HCT116 (cell line): ENCODE measurements at regions not wholly inside any gene's neighbourhood (a gene's known extent, or its start where the extent isn't known, plus 50 kb on each side); places are given as distances from the start of the nearest gene placed in this dataset.

ENCODE experiments used
- ATAC-seq: fragments of 200-7000 bp; cut with Tn5 transposase; 2 replicates; pipeline ENCODE4 v1.9.1; 2020; ENCODE audit warnings: mild to moderate bottlenecking, moderate library complexity
- BruUV-seq: library from RNA; stranded (reverse); fragments of 400-500 nt; replicated peaks from 2 replicates; lab custom pipeline; 2021; lab: Mats Ljungman, UMichigan
- CTCF ChIA-PET: fragments of 300-600 bp; sonication (Branson Sonifier 250); formaldehyde crosslinking; loops from one replicate; lab custom pipeline; 2021; ENCODE audit warnings: antibody characterized with exemption; lab: Charles Lee
- POLR2A ChIA-PET: fragments of 300-600, 350-600 bp; sonication (Branson Sonifier 250); formaldehyde crosslinking; loops from one replicate; lab custom pipeline; 2021; ENCODE audit warnings: antibody characterized with exemption; lab: Charles Lee
- RAD21 ChIA-PET, 2 experiments: fragments of 300-600 bp; sonication (Branson Sonifier 250); formaldehyde crosslinking; loops; one replicate each; lab custom pipeline; 2023; ENCODE audit warnings: low total read pairs in 2 of 2; ENCODE audit not compliant: uncharacterized antibody in 2 of 2, unreplicated experiment in 2 of 2, low non-redundant PET in 1 of 2; lab: Charles Lee
- DNase-seq: peaks from one replicate; pipeline ENCODE4 v3.0.0-alpha.2; 2010; ENCODE audit warnings: low read depth, low spot score
- H2AFZ ChIP-seq: fragments of 200-600 bp; shearing (Covaris generic), sonication (generic); 2 replicates; pipeline ENCODE4 v1.6.1; 2017; ENCODE audit warnings: low read depth, mixed run types, mixed read lengths, antibody characterized with exemption, low read length; ENCODE audit not compliant: poor library complexity, severe bottlenecking
- H3K27ac ChIP-seq: 2 replicates; pipeline ENCODE4 v1.5.1; 2012; ENCODE audit warnings: low read depth, low read length
- H3K27me3 ChIP-seq: fragments of 200-600 bp; sonication (generic); 2 replicates; pipeline ENCODE4 v1.6.1; 2016; ENCODE audit warnings: mixed run types, low read length, mixed read lengths; ENCODE audit not compliant: insufficient read depth
- H3K36me3 ChIP-seq, 2 experiments: fragments of 200-500 bp in 1 of 2; fragments of 200-600 bp in 1 of 2; sonication (Bioruptor generic) in 1 of 2; sonication (generic) in 1 of 2; 2 replicates each; pipeline versions ENCODE4 v1.5.1 to v1.6.1; 2014 to 2016; ENCODE audit warnings: low read length in 2 of 2, inconsistent platforms in 1 of 2, mixed read lengths in 1 of 2, mixed run types in 1 of 2; ENCODE audit not compliant: insufficient read depth in 2 of 2, control insufficient read depth in 1 of 2
- H3K4me1 ChIP-seq, 2 experiments: fragments of 200-600 bp in 1 of 2; sonication (generic) in 1 of 2; 2 replicates each; pipeline versions ENCODE4 v1.5.1 to v1.6.1; 2012 to 2017; ENCODE audit warnings: low read length in 2 of 2, inconsistent platforms in 1 of 2, mild to moderate bottlenecking in 1 of 2, mixed read lengths in 1 of 2, mixed run types in 1 of 2, moderate library complexity in 1 of 2; ENCODE audit not compliant: insufficient read depth in 2 of 2, control insufficient read depth in 1 of 2
- H3K4me2 ChIP-seq: fragments of 200-600 bp; sonication (generic); 2 replicates; pipeline ENCODE4 v1.6.1; 2017; ENCODE audit warnings: mixed run types, low read length, mixed read lengths
- H3K4me3 ChIP-seq, 2 experiments: fragments of 200-600 bp in 1 of 2; sonication (generic) in 1 of 2; replicated peaks in 1 of 2; 2 replicates each; pipeline ENCODE4 v1.5.1; 2011 to 2016; ENCODE audit warnings: low read length in 2 of 2, control low read depth in 1 of 2, low read depth in 1 of 2, mild to moderate bottlenecking in 1 of 2, mixed read lengths in 1 of 2, mixed run types in 1 of 2
- H3K79me2 ChIP-seq: fragments of 200-600 bp; sonication (generic); 2 replicates; pipeline ENCODE4 v1.6.1; 2017; ENCODE audit warnings: mild to moderate bottlenecking, mixed run types, low read length, moderate library complexity, mixed read lengths; ENCODE audit not compliant: insufficient read depth
- H3K9ac ChIP-seq: fragments of 200-600 bp; sonication (generic); 2 replicates; pipeline ENCODE4 v1.6.1; 2016; ENCODE audit warnings: low read length, mixed read lengths
- H3K9me2 ChIP-seq: fragments of 200-600 bp; sonication (generic), shearing (Covaris generic); 2 replicates; pipeline ENCODE4 v1.6.1; 2017; ENCODE audit warnings: mixed run types, mild to moderate bottlenecking, moderate library complexity; ENCODE audit not compliant: insufficient read depth
- H3K9me3 ChIP-seq, 2 experiments: fragments of 200-500 bp in 1 of 2; fragments of 200-600 bp in 1 of 2; sonication (Bioruptor generic) in 1 of 2; sonication (generic) in 1 of 2; 2 replicates each; pipeline ENCODE4 v1.6.1; 2014 to 2017; ENCODE audit warnings: low read length in 2 of 2, mixed read lengths in 2 of 2, inconsistent platforms in 1 of 2, low read depth in 1 of 2, mild to moderate bottlenecking in 1 of 2, mixed run types in 1 of 2, moderate library complexity in 1 of 2; ENCODE audit not compliant: control insufficient read depth in 1 of 2, insufficient read depth in 1 of 2
- H4K20me1 ChIP-seq: fragments of 200-600 bp; sonication (generic), shearing (Covaris generic); 2 replicates; pipeline ENCODE4 v1.6.1; 2017; ENCODE audit warnings: mixed run types, mild to moderate bottlenecking, moderate library complexity; ENCODE audit not compliant: insufficient read depth
- CEBPB ChIP-seq: IDR thresholded peaks from 2 replicates; pipeline ENCODE4 v1.6.1; 2012; ENCODE audit warnings: low read depth
- EZH2phosphoT487 ChIP-seq: fragments of 200-600 bp; IDR thresholded peaks from 2 replicates; pipeline ENCODE4 v1.6.1; 2018; ENCODE audit warnings: antibody characterized with exemption, borderline replicate concordance
- MAX ChIP-seq: IDR thresholded peaks from 2 replicates; pipeline ENCODE4 v1.6.1; 2012
- REST ChIP-seq: IDR thresholded peaks from 2 replicates; pipeline ENCODE4 v1.6.1; 2012; ENCODE audit warnings: low read depth
- SRF ChIP-seq: IDR thresholded peaks from 2 replicates; pipeline ENCODE4 v1.6.1; 2012; ENCODE audit warnings: low read depth
- TCF7L2 ChIP-seq: IDR thresholded peaks from 2 replicates; pipeline ENCODE4 v1.7.0; 2011; ENCODE audit warnings: borderline replicate concordance, inconsistent platforms; ENCODE audit not compliant: insufficient read depth, insufficient read length; ENCODE audit errors: extremely low read depth
- ZNF274 ChIP-seq: fragments of 200-500 bp; sonication (Bioruptor generic); IDR thresholded peaks from 2 replicates; pipeline ENCODE4 v1.6.1; 2014; ENCODE audit warnings: mild to moderate bottlenecking, low read depth, low read length, inconsistent platforms
- intact Hi-C: fragments of 100-400 bp; cut with micrococcal nuclease; formaldehyde crosslinking; loops from 2 replicates; pipeline ENCODE4 v1.10.0; 2022

DNA sequence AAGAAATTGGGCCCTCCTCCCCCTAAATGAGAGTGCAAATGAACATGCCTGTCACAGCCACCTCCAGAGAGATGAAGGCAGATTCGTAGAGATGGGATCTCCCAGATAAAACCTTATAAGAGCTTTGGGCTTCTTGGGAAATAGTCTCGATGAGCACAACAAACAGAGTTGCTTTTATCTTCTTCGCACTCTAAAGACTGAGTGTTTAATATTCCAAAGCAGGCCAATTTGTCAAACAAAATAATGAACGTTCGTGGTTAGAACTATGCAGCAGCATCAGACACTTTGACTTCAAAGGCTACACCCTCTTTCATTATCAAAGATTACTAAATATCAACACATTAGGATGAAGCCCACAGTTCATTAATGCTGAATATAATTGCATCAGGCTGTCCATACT is 256.2 kb downstream of the SKIDA1 start:
- BruUV-seq = no TSS peak
- Histone ChIP-seq H3K4me1 (peaks cover 15 to 21% of the 10 kb centered on the region in 2 experiments), H3K4me2 (no peak overlapping the region), H3K27ac (no peak overlapping the region), H3K79me2 (no peaks in the 10 kb centered on the region), H3K36me3 (no peaks in the 10 kb centered on the region), H3K9ac (no peak overlapping the region), H3K27me3 (no peaks in the 10 kb centered on the region), H2AFZ (no peak overlapping the region), H3K9me2 (no peaks in the 10 kb centered on the region), H4K20me1 (no peaks in the 10 kb centered on the region), H3K9me3 (no peaks in the 10 kb centered on the region), H3K4me3 (no peak overlapping the region)
- POLR2A ChIA-PET = interaction anchor here (0.7 kb wide), 1 partner anchor 190 kb away, joined by 3 read pairs; no protein-coding TSS in a partner anchor
- RAD21 ChIA-PET = interaction anchor here in 1 of 2 experiments (0.5 to 1.0 kb wide), 2 partner anchors 31 to 191 kb away, joined by 3 to 4 read pairs; no protein-coding TSS in a partner anchor
- ATAC-seq = no peak
- intact Hi-C loops = no loop called here
- TF ChIP-seq ZNF274 (no peak), MAX (no peak), SRF (no peak), TCF7L2 (no peak), REST (no peak), CEBPB (no peak), EZH2phosphoT487 (no peak)
- no peak for DNase-seq
- CTCF ChIA-PET = interaction anchor here (1.0 to 1.7 kb wide), 5 partner anchors 190 to 463 kb away, joined by 3 to 8 read pairs (median 4); no protein-coding TSS in a partner anchor
